ENCODE measurements at regions not wholly inside any gene's neighbourhood (a gene's known extent, or its start where the extent isn't known, plus 50 kb on each side); places are given as distances from the start of the nearest gene placed in this dataset.

- no peak for DNase-seq (ENCODE audit: low read depth)
Observed at GRCh38 chr10:130721971-130722370, 585.8 kb downstream of the GLRX3 start.

- no peak for DNase-seq (ENCODE audit: low read depth)
Observed at GRCh38 chr10:130723704-130724103, 587.5 kb downstream of the GLRX3 start.

GRCh38 chr10:130725474-130725970 is 586.0 kb downstream of the TCERG1L start:
- DNase-seq (ENCODE audit: low read depth), result no peak

GRCh38 chr10:130726996-130727725 is 584.4 kb downstream of the TCERG1L start:
- no peak for DNase-seq (ENCODE audit: low read depth)

GRCh38 chr10:130727766-130728490 is 583.6 kb downstream of the TCERG1L start:
- DNase-seq (ENCODE audit: low read depth), result no peak

GRCh38 chr10:130728531-130729215 is 582.8 kb downstream of the TCERG1L start:
- DNase-seq (ENCODE audit: low read depth), result no peak

GRCh38 chr10:130729876-130730275 is 581.6 kb downstream of the TCERG1L start:
- no peak for DNase-seq (ENCODE audit: low read depth)

- no peak for DNase-seq (ENCODE audit: low read depth)
Observed at GRCh38 chr10:130737186-130737585, 574.3 kb downstream of the TCERG1L start.

GRCh38 chr10:130737621-130738020 is 573.9 kb downstream of the TCERG1L start:
- no peak for DNase-seq (ENCODE audit: low read depth)

- no peak for DNase-seq (ENCODE audit: low read depth)
Observed at GRCh38 chr10:130739016-130739756, 572.3 kb downstream of the TCERG1L start.

GRCh38 chr10:130739757-130740145 is 571.8 kb downstream of the TCERG1L start:
- DNase-seq (ENCODE audit: low read depth), result no peak

- DNase-seq (ENCODE audit: low read depth), result no peak
Observed at GRCh38 chr10:130740166-130740565, 571.4 kb downstream of the TCERG1L start.

GRCh38 chr10:130740915-130741750 is 570.4 kb downstream of the TCERG1L start:
- DNase-seq (ENCODE audit: low read depth), result no peak

GRCh38 chr10:130741901-130742855 is 569.3 kb downstream of the TCERG1L start:
- DNase-seq (ENCODE audit: low read depth), result no peak

GRCh38 chr10:130742941-130743675 is 568.4 kb downstream of the TCERG1L start:
- DNase-seq (ENCODE audit: low read depth), result no peak

- no peak for DNase-seq (ENCODE audit: low read depth)
Observed at GRCh38 chr10:130743751-130744271, 567.7 kb downstream of the TCERG1L start.

GRCh38 chr10:130744631-130745030 is 566.9 kb downstream of the TCERG1L start:
- no peak for DNase-seq (ENCODE audit: low read depth)

- no peak for DNase-seq (ENCODE audit: low read depth)
Observed at GRCh38 chr10:130745251-130745650, 566.3 kb downstream of the TCERG1L start.

GRCh38 chr10:130745821-130746220 is 565.7 kb downstream of the TCERG1L start:
- no peak for DNase-seq (ENCODE audit: low read depth)
